Activated T-cell treated with anti-CD3 and anti-CD28 coated beads, Interleukin-2, amount 50 U/mL, for 48 hours (primary cell): ENCODE measurements at regions not wholly inside any gene's neighbourhood (a gene's known extent, or its start where the extent isn't known, plus 50 kb on each side); places are given as distances from the start of the nearest gene placed in this dataset.
A peak's percentile ranks its signal among the peaks of the same experiment; 100 is the strongest.
"Not testable (repeated sequence)": the region's sequence is repeated elsewhere in the genome, so short reads cannot be mapped to it uniquely, and the experiment has no call there.

Experiments used
- DNase-seq, 2 experiments: peaks; one replicate each; pipeline ENCODE4 v3.0.0-alpha.2; 2020

GRCh38 chr15:20785151-20785936 lies 80.8 kb downstream of the POTEB2 start:
- DNase-seq = not testable (repeated sequence)

- DNase-seq = peak; percentile 20 to 31
Observed at GRCh38 chr15:20783598-20784184, 82.4 kb downstream of the POTEB2 start.

GRCh38 chr15:20775412-20775811 lies 90.7 kb downstream of the POTEB2 start:
- DNase-seq = not testable (repeated sequence)

- not testable (repeated sequence) for DNase-seq
Observed at GRCh38 chr15:20767943-20768342, 98.2 kb downstream of the POTEB2 start.

GRCh38 chr15:20762422-20762821 lies 103.7 kb downstream of the POTEB2 start:
- not testable (repeated sequence) for DNase-seq

- DNase-seq = not testable (repeated sequence)
Observed at GRCh38 chr15:20756440-20756839, 109.7 kb downstream of the POTEB2 start.

- peak in 1 of 2 experiments; percentile 21 for DNase-seq
Observed at GRCh38 chr15:20755665-20756398, 110.3 kb downstream of the POTEB2 start.

- not testable (repeated sequence) for DNase-seq
Observed at GRCh38 chr15:20733493-20733892, 132.6 kb downstream of the POTEB2 start.
